ENCODE measurements at regions not wholly inside any gene's neighbourhood (a gene's known extent, or its start where the extent isn't known, plus 50 kb on each side); places are given as distances from the start of the nearest gene placed in this dataset.
"Not testable (repeated sequence)": the region's sequence is repeated elsewhere in the genome, so short reads cannot be mapped to it uniquely, and the experiment has no call there.

- DNase-seq: no peak
These were observed 348.9 kb downstream of the MATN1 start for GRCh38 chr1:30374400-30375070.

GRCh38 chr1:30373471-30374399 lies 349.6 kb downstream of the MATN1 start:
- no peak for DNase-seq

GRCh38 chr1:30372792-30373433 lies 350.5 kb downstream of the MATN1 start:
- DNase-seq: no peak

GRCh38 chr1:30371888-30372791 lies 351.2 kb downstream of the MATN1 start:
- DNase-seq: no peak

GRCh38 chr1:30371179-30371788 lies 352.1 kb downstream of the MATN1 start:
- no peak for DNase-seq

GRCh38 chr1:30368651-30369240 lies 354.6 kb downstream of the MATN1 start:
- no peak for DNase-seq

- DNase-seq: no peak
These were observed 356.5 kb downstream of the MATN1 start for GRCh38 chr1:30366911-30367310.

GRCh38 chr1:30366199-30366598 lies 357.2 kb downstream of the MATN1 start:
- DNase-seq: no peak

- no peak for DNase-seq
These were observed 357.8 kb downstream of the MATN1 start for GRCh38 chr1:30365596-30365995.

- DNase-seq: no peak
These were observed 360.4 kb downstream of the MATN1 start for GRCh38 chr1:30363031-30363430.

GRCh38 chr1:30362603-30362990 lies 360.8 kb downstream of the MATN1 start:
- DNase-seq: no peak

GRCh38 chr1:30361890-30362602 lies 361.3 kb downstream of the MATN1 start:
- DNase-seq: not testable (repeated sequence)

- no peak for DNase-seq
These were observed 362.6 kb downstream of the MATN1 start for GRCh38 chr1:30360753-30361152.

GRCh38 chr1:30360281-30360680 lies 363.1 kb downstream of the MATN1 start:
- no peak for DNase-seq

- no peak for DNase-seq
These were observed 363.7 kb downstream of the MATN1 start for GRCh38 chr1:30359539-30360220.

- no peak for DNase-seq
These were observed 364.9 kb downstream of the MATN1 start for GRCh38 chr1:30358500-30358899.

- DNase-seq: no peak
These were observed 366.5 kb downstream of the MATN1 start for GRCh38 chr1:30356839-30357238.

- no peak for DNase-seq
These were observed 369.0 kb downstream of the MATN1 start for GRCh38 chr1:30354410-30354809.

- no peak for DNase-seq
These were observed 369.7 kb downstream of the MATN1 start for GRCh38 chr1:30353637-30354036.

GRCh38 chr1:30348147-30348546 lies 375.2 kb downstream of the MATN1 start:
- DNase-seq: no peak

Measured in hindlimb muscle (tissue), 1 donor.